ENCODE measurements at regions not wholly inside any gene's neighbourhood (a gene's known extent, or its start where the extent isn't known, plus 50 kb on each side); places are given as distances from the start of the nearest gene placed in this dataset.

- DNase-seq = no peak
Observed at GRCh38 chr7:10038351-10038750, 935.3 kb upstream of the PHF14 start.

GRCh38 chr7:10040674-10041073, 933.0 kb upstream of the PHF14 start:
- DNase-seq = no peak

DNA sequence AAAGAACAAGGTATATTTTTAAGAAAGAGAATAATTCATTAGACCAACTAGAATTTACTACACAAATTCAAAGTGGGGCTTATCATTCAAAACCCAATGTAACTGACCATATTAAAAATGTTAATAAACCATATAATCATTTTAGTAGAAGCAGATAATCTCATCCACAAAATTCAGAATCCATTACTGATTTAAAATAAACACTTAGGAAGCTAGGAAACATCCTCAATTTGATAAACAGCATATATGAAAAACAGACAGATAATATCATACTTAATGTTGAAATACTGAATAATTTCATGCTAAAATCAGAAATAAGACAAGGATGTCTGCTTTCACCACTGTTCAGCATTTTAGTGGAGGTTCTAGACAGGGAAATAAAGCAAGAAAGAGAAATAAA, 902.8 kb upstream of the PHF14 start:
- DNase-seq = no peak

GRCh38 chr7:10075866-10076265, 897.8 kb upstream of the PHF14 start:
- no peak for DNase-seq

GRCh38 chr7:10076660-10077300, 896.9 kb upstream of the PHF14 start:
- no peak for DNase-seq

- DNase-seq = no peak
Observed at GRCh38 chr7:10079572-10079971, 894.1 kb upstream of the PHF14 start.

DNA sequence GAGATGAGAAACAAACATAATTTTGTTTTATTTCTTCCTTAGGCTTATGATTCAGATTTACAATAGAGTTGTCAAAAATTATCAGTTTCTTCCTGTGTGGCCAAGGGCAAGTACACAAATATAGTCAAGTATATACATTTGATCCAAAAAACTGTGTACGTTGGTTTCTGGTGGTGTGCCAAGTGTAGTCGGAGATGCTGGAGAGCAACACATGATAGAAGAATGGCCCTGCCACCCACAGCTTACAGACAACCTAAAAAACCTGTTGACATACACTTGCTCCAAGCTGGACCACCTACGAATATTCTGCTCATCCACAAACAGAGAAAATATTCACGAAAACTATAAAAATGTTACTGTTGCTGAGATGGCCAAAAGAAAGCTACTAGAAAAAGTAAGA, 890.8 kb upstream of the PHF14 start:
- no peak for DNase-seq

GRCh38 chr7:10083766-10084165, 889.9 kb upstream of the PHF14 start:
- DNase-seq = no peak

DNA sequence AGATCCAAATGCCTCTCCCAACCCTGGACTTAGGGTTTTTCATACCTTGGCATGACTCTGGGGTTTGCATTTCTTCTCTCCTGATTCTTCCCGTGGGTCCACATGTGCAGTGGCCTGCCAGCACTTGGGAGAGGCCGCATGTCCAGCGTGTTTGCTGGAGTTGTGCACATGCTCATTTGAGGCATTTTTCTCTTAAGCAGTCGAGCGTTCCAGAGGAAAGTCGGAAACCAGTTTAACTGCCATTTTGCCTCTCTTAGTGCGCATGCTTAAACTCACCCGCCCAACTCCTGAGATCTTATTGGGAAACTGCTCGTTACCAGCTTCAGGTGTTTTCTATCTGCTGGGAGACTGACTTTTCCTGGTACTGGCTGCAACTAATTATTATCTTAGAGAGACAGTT, 888.4 kb upstream of the PHF14 start:
- DNase-seq = no peak

- DNase-seq = no peak
Observed at GRCh38 chr7:10100572-10100971, 873.1 kb upstream of the PHF14 start.

DNA sequence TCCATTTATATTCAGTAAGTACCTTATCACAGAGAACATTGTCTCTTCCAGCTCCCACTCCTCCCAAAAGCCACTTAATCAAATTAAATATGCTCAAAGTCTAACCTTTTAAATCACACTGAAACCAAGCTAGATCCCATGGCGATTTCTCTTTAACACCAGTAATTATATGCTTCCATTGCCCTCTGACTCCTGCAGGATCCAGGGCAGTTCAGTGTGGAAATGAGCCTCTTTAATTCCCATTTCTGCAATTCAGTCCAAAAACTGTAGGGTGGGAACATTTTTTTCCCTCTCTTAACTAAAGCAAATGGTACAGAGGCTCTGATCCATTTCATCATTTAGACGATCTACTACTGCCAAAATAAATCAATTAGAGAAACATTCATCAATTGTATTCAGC, 872.3 kb upstream of the PHF14 start:
- DNase-seq = no peak

DNA sequence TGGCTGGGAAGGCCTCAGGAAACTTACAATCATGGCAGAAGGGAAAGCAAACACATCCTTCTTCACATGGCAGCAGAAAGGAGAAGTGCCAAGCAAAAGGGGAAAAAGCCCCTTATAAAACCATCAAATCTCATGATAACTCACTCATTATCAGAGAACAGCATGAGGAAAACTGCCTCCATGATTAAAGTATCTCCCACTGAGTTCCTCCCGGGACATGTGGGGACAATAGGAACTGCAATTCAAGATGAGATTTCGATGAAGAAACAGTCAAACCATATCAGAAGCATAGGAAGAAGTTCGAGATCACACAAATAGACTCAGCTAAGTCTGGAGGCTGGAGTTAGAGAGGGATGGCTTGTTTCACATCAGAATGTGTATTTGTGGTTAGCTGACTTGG, 869.4 kb upstream of the PHF14 start:
- no peak for DNase-seq

DNA sequence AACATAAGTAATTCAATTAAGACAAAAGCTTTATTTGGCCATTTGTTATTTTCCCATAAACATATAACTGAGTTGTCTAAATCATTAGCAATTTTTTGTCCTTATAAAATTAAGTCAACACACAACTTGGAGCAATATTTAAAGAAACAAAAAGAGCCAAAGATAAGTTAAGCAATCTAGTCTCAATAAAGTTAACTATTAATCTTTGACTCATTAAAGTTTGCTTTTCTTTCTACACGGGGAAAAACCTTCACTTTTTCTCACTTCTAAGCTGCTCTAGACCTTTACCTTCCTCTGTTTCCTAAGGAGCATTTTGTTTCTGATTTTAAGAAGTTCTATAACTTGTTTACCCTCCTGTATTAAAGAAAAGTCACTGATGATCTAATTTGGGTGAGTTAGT, 867.1 kb upstream of the PHF14 start:
- DNase-seq = no peak

- DNase-seq = no peak
Observed at GRCh38 chr7:10116511-10116910, 857.2 kb upstream of the PHF14 start.

DNA sequence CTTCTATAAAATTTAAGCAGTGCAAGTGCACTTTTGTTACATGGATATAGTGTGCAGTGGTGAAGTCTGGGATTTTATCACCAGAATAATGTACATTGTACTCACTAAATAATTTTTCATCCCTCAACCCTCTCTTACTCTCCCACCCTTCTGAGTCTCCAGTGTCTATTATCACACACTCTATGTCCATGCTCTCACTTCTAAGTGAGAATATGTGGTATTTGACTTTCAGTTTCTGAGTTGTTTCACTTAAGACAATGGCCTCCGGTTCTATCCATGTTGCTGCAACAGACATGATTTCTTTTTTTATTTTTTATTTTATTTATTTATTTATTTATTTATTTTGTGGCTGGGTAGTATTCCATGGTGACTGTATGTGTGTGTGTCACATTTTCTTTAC, 855.9 kb upstream of the PHF14 start:
- no peak for DNase-seq

- DNase-seq = no peak
Observed at GRCh38 chr7:10120936-10121335, 852.7 kb upstream of the PHF14 start.

DNA sequence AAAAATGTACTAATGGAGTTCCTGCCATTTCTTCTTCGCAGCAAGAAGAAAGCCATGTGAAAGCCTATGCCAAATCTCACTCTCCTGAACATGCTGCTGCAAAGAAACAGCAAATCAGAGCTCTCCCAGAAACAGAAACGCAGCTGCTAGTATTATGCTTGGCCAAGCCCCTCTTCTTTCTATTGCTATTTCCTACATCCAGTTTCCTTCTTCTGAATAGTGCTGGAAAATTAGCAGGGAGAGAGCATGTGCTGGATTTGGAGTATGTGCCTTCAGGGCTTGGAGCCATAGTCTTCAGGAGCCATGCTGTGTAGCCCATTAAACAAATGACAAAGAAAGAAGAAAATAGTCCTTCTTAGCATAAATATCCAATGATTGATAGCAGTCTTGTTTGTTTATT, 852.0 kb upstream of the PHF14 start:
- no peak for DNase-seq

GRCh38 chr7:10122551-10123100, 851.0 kb upstream of the PHF14 start:
- no peak for DNase-seq

GRCh38 chr7:10128748-10129147, 844.9 kb upstream of the PHF14 start:
- DNase-seq = no peak

DNA sequence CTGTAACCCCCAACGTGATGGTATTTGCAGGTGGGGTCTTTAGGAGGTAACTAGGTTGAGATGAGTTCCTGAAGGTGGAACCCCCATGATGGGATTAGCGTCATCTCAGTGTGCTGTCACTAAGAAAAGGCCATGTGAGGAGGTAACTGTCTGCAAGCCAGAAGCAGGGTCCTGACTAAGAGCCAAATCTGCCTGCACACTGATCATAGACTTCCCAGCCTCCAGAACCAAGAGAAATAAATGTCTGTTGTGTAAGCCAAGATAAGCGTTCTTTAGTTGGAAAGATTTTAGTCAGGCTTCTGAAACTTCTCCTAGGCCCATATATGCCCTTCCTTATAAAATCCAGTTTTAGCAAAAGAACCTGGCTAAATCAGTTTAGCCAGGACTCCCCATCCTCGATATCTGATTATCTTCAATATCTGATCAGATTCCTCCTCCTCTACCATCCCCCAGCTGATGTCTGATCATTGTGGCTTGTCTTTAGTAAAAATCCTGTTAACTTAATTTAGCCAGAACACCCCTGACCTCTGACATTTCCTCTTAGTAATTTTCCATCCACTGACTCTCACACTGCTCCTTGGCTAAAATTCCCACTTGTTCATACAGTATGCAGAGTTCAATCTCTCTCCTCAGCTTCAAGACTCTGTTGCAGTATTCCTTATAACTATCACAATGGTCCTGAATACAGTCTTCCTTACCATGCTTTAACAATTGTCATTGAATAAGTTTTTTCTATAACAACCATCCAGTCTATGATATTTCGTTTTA, 835.4 kb upstream of the PHF14 start:
- DNase-seq = no peak

GRCh38 chr7:10146271-10146670, 827.4 kb upstream of the PHF14 start:
- DNase-seq = no peak

- no peak for DNase-seq
Observed at GRCh38 chr7:10156972-10157371, 816.7 kb upstream of the PHF14 start.

DNA sequence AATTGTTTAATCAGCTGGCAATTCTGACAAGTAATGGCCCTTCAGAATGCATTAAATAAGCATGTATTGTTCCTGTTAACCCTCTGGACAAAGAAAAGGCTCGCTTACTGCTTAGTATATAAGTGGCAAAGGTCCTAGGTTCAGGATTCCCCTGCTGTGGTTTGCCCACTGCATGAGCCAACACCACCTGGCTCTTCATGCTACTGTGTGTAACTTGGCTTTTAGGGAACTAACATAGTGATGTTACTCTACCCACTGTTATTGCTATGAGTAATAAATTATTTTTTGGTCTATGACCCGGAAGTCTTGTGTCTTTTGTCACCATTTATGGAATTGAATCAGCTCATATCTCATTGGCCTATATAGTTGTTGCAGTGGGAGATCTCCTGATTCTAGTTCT, 791.7 kb upstream of the PHF14 start:
- no peak for DNase-seq

DNA sequence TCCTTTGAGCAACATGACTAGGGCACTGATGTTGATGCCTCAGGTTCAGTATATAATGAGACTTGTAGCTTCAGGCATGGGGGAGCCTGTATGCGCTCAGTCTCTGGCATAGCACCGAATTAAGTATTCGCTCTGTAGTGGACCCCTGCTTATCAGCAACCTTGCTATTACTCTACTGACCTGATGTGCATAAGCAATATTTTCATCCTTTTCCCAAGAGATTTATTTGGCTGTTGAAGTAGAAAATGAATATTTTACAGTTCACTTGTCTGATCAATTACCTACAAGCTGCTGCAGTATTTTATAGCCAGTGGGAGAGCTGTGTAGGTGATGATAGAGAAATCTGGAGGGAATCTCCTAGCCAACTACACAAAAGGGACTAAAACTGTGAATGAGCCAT, 781.6 kb upstream of the PHF14 start:
- no peak for DNase-seq

- DNase-seq = no peak
Observed at GRCh38 chr7:10205696-10206095, 768.0 kb upstream of the PHF14 start.

All from NCI-H2029 treated with DMSO at 0.1 percent for 48 hours (cell line).